Frontal cortex (tissue), 3 donors: ENCODE measurements at regions not wholly inside any gene's neighbourhood (a gene's known extent, or its start where the extent isn't known, plus 50 kb on each side); places are given as distances from the start of the nearest gene placed in this dataset.

Experiments used
- DNase-seq, 2 donors: peaks; one replicate each; pipeline ENCODE4 v3.0.0; 2012; ENCODE audit warnings: low spot score in 2 of 2
- FAIRE-seq: peaks from 2 replicates; lab custom pipeline; 2012; peaks lifted over from hg19 to GRCh38; lab: Jason Lieb, UNC
- donor health status: control.
- donor health status: control.
- donor health status: control.

DNA sequence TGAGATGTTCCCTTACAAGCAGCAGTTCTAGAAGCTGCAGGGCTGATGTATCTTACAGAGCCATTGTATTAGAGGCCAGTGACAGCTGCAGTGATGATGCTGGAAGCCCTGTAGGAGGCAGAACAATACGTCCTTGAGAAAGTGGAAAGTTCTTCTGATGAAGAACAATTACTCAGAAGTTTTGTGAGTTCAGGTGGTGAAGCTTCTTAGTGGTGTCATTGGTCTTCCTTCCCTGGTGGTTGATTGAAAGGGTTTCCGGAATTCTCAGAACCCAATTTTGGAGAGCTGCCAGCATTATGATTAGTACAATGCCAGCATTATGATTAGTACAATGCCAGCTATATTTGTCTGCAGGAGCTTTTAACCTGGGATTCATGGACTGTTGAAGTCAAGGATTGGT lies 356.4 kb downstream of the MFSD1 start:
- DNase-seq (no peak), FAIRE-seq (no peak)

DNA sequence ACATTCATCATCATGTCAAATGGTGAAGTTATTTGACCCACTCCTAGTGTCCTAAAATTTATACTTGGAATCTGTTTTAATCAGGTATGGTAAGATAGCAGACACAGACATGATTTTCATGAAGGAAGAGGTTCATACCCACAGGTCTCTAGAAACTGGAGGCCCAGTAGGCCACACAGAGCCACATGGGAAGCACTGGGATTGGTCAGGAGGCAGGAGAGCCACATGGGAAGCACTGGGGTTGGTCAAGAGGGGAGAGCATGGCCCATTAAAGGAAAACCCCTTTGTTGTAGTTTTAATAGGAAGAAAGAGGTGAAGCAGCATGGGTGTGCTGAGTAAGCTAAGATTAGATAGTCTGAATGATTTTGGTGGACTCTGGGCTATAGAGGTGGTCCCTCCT lies 356.9 kb downstream of the MFSD1 start:
- DNase-seq (no peak), FAIRE-seq (no peak)

DNA sequence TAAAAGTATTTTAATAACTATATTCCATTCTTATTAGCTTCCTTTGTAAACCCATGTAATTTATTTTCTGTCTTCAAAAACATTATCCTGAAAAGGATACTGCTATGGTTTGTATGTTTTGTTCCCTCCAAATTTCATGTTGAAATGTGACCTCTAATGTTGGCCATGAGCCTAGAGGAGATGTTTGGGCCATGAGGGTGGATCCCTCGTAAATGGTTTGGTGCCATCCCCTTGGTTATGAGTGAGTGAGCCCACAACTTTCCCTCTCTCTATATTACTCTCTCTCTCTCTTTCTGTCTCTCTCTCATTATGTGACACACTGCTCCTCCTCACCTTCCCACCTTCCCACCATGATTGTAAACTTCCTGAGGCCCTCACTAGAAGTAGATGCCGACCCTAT lies 357.7 kb downstream of the MFSD1 start:
- FAIRE-seq = no peak

DNA sequence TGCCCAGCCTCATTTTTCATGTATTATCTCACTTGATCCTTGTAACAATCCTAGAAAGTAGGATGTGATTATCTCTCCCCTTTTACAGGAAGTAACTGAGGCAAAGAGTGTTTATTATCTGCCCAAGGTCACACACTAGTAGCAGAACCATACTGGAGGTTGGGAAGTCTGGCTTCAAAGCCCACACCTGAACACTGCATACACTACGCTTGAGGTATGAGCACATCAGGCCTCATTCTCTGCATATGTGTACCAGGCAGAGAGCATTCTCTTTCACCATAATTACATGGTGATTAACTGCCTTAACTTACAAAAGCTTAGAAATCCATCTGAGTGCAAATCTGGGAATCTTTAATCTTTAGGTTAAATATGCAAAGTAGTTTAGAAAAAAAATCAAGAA lies 361.8 kb downstream of the MFSD1 start:
- FAIRE-seq = no peak

More for the DNA sequence above, 357.7 kb downstream of the MFSD1 start:
- no peak for DNase-seq

DNA sequence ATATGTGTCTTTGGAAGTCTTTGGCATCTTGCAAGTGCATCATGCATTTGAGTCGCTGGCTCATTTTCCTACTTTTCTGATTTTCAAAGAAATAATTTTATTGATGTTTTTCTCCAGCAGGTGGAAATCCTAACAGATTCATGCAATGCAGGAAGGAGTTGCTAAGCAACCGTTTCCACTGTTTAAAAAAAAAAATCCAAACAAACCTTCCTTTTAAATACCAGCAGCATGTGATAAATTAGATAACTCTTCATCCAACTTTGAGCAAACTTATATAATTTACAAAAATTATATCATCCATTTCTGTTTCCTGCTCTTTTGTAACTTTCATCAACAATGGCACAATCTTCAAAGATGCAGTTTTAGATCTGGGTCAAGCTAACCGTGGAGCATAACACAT lies 364.1 kb downstream of the MFSD1 start:
- DNase-seq = no peak
- FAIRE-seq = no peak

More for the DNA sequence above, 361.8 kb downstream of the MFSD1 start:
- DNase-seq = no peak

- FAIRE-seq (no peak), DNase-seq (no peak)
Observed at GRCh38 chr3:159166899-159167586, 365.2 kb downstream of the MFSD1 start.

DNA sequence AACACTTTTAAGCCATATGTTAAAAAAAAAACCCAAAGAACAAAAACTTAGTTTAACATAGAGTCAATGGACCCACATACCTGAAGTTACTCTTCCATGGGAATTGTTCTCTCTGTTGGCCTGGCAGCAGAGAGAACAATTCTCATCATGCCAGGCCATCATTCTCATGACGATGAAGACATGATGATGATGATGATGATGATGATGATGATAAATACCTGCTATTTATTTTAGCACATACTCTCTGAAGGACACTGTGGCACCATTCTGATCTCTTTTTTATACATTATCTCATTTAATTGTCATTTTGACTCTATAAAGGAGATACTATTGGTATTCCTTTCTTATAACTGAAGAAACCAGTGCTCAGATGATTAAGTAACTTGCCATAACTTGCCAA lies 366.9 kb downstream of the MFSD1 start:
- DNase-seq = no peak
- no peak for FAIRE-seq

GRCh38 chr3:159169828-159170227 lies 368.0 kb downstream of the MFSD1 start:
- FAIRE-seq (no peak), DNase-seq (no peak)

- FAIRE-seq (no peak), DNase-seq (no peak)
Observed at GRCh38 chr3:159170436-159171003, 368.7 kb downstream of the MFSD1 start.

DNA sequence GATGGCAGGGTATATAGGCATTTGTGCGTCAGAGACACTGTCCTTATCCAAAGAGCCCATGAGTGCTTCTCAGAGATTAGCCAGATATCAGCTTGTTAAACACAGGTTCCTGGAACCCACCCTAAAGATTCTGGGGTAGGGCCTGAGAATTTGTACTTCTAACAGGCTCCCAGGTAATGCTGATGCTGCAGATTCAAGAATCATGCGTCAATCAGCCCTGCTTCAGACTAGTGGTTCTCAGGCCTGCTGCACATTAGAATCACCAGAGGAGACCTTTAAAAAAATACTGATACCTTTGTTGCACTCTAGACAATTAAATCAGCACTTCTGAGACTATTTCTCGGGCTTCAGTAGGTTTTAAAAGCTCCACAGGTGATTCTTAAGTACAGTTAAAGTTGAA lies 369.5 kb downstream of the MFSD1 start:
- FAIRE-seq (no peak), DNase-seq (no peak)

GRCh38 chr3:159172473-159172872 lies 370.6 kb downstream of the MFSD1 start:
- FAIRE-seq = no peak
- DNase-seq = no peak

- FAIRE-seq (no peak), DNase-seq (no peak)
Observed at GRCh38 chr3:159174715-159175692, 373.1 kb downstream of the MFSD1 start.

GRCh38 chr3:159178209-159178897 lies 376.5 kb downstream of the MFSD1 start:
- FAIRE-seq (no peak), DNase-seq (no peak)

- FAIRE-seq (no peak), DNase-seq (no peak)
Observed at GRCh38 chr3:159182961-159183360, 381.1 kb downstream of the MFSD1 start.

- no peak for DNase-seq
Observed at GRCh38 chr3:159185443-159186050, 383.7 kb downstream of the MFSD1 start.

GRCh38 chr3:159186581-159186980 lies 384.7 kb downstream of the MFSD1 start:
- DNase-seq = no peak
- no peak for FAIRE-seq

More at GRCh38 chr3:159185443-159186050, 383.7 kb downstream of the MFSD1 start:
- no peak for FAIRE-seq

GRCh38 chr3:159187232-159187631 lies 385.4 kb downstream of the MFSD1 start:
- no peak for DNase-seq
- no peak for FAIRE-seq

- no peak for FAIRE-seq
- no peak for DNase-seq
Observed at GRCh38 chr3:159187706-159188105, 385.9 kb downstream of the MFSD1 start.

DNA sequence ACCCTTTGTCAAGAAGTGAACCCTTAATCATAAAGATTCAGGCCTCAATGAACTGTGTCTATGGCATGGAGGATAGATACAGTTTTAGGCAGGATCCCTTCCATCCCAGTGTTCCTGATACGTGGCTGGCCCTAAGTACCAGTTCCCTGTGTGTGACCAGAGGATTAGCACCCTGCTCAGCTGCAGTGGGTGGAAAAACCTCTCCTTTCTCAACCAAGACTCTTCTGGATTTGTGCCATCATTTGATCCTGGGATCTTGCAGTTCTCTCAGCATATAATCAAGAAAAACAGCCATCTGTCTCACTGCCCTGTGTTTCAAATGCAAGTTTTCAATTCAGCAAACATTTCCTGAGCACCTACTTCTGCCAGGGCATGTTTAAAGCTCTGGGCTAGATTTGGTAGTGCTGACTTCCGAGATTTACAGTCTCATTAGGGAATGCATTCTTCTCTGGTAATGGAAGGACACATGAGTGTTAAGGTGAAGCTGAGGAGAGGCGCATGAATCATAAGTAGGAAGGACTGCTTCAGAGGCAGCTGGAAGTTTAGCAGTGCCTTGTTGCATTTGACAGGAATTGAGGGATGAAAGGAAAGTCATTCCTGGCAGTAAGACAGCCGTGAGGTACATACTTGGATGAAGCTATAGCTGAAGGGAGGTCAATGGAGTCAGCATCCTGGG lies 388.3 kb downstream of the MFSD1 start:
- no peak for DNase-seq
- no peak for FAIRE-seq
